ENCODE measurements at regions not wholly inside any gene's neighbourhood (a gene's known extent, or its start where the extent isn't known, plus 50 kb on each side); places are given as distances from the start of the nearest gene placed in this dataset.

- TF ChIP-seq CTCF (IDR thresholded peaks at IDR 0.05) (peak; percentile 77), ZFX (IDR thresholded peaks at IDR 0.05; ENCODE audit: borderline replicate concordance) (no peak)
Observed at GRCh38 chr12:5171701-5172100, 128.0 kb downstream of the KCNA5 start.
